Panc1 (cell line): ENCODE measurements at regions not wholly inside any gene's neighbourhood (a gene's known extent, or its start where the extent isn't known, plus 50 kb on each side); places are given as distances from the start of the nearest gene placed in this dataset.

ENCODE experiments used
- ATAC-seq: fragments of 200-7000 bp; cut with Tn5 transposase; 2 replicates; pipeline ENCODE4 v1.9.1; 2020; ENCODE audit warnings: mild to moderate bottlenecking, moderate library complexity
- BruUV-seq: library from RNA; stranded (reverse); fragments of 400-500 nt; replicated peaks from 2 replicates; lab custom pipeline; 2021; lab: Mats Ljungman, UMichigan
- CTCF ChIA-PET: fragments of 300-600 bp; sonication (Branson Sonifier 250); formaldehyde crosslinking; loops from one replicate; lab custom pipeline; 2022; ENCODE audit warnings: antibody characterized with exemption; lab: Charles Lee
- POLR2A ChIA-PET: fragments of 300-600 bp; sonication (Branson Sonifier 250); formaldehyde crosslinking; loops from one replicate; lab custom pipeline; 2022; ENCODE audit warnings: antibody characterized with exemption; lab: Charles Lee
- DNase-seq: peaks from one replicate; pipeline ENCODE4 v3.0.0-alpha.2; 2010; ENCODE audit warnings: low read depth, low spot score
- H3K27ac ChIP-seq: 2 replicates; pipeline ENCODE4 v1.5.1; 2011; ENCODE audit warnings: mild to moderate bottlenecking, low read length, inconsistent platforms
- H3K27me3 ChIP-seq: fragments of 200-500 bp; sonication (Bioruptor generic); 2 replicates; pipeline ENCODE4 v1.6.0; 2014; ENCODE audit warnings: low read length, inconsistent platforms; ENCODE audit not compliant: control insufficient read depth, insufficient read depth
- H3K36me3 ChIP-seq: fragments of 200-500 bp; sonication (Bioruptor generic); 2 replicates; pipeline ENCODE4 v1.5.1; 2014; ENCODE audit warnings: inconsistent platforms, mild to moderate bottlenecking, low read length, moderate library complexity; ENCODE audit not compliant: control insufficient read depth, insufficient read depth
- H3K4me1 ChIP-seq: 2 replicates; pipeline ENCODE4 v1.5.1; 2011; ENCODE audit warnings: inconsistent platforms, mild to moderate bottlenecking, low read length, moderate library complexity; ENCODE audit not compliant: control insufficient read depth, insufficient read depth
- H3K4me3 ChIP-seq, 2 experiments: 2 replicates each; pipeline ENCODE4 v1.5.1; 2011 to 2012; ENCODE audit warnings: low read depth in 2 of 2, low read length in 2 of 2, mild to moderate bottlenecking in 2 of 2, inconsistent platforms in 1 of 2, moderate library complexity in 1 of 2
- H3K9me3 ChIP-seq: fragments of 200-500 bp; sonication (Bioruptor generic); 2 replicates; pipeline ENCODE4 v1.5.1; 2014; ENCODE audit warnings: low read depth, mild to moderate bottlenecking, inconsistent platforms, low read length, moderate library complexity; ENCODE audit not compliant: control insufficient read depth, insufficient read depth
- POLR2AphosphoS5 ChIP-seq: IDR thresholded peaks from 2 replicates; pipeline ENCODE4 v1.6.1; 2012; ENCODE audit warnings: mild to moderate bottlenecking, low read depth, low read length, moderate library complexity
- SIN3A ChIP-seq: IDR thresholded peaks from 2 replicates; pipeline ENCODE4 v1.6.1; 2012; ENCODE audit warnings: low read depth, mild to moderate bottlenecking, low read length, moderate library complexity, borderline replicate concordance; ENCODE audit not compliant: insufficient read depth
- TCF7L2 ChIP-seq: IDR thresholded peaks from 2 replicates; pipeline ENCODE4 v1.6.1; 2011; ENCODE audit warnings: mild to moderate bottlenecking, low read depth, low read length, inconsistent platforms
- in situ Hi-C: cut with HindIII; loops from 2 replicates; pipeline ENCODE4 v1.10.0; 2016; ENCODE audit warnings: low sequenced_read_pairs, low pct_unique_long_range_greater_than_20kb
- intact Hi-C: fragments of 100-400 bp; cut with micrococcal nuclease; formaldehyde crosslinking; loops from one replicate; pipeline ENCODE4 v1.10.0; 2022; ENCODE audit not compliant: unreplicated experiment
- TF ChIP-seq, protein P1 (sequence below), 2 experiments: IDR thresholded peaks; 2 replicates each; pipeline ENCODE4 v1.6.1; 2011 to 2012; ENCODE audit warnings: low read depth in 2 of 2, control low read depth in 1 of 2, low read length in 1 of 2, mild to moderate bottlenecking in 1 of 2, moderate library complexity in 1 of 2; ENCODE audit not compliant: insufficient read depth in 1 of 2
- TF ChIP-seq, protein P2 (sequence below): fragments of 450-650 bp; IDR thresholded peaks from 2 replicates; pipeline ENCODE4 v1.5.1; 2017; ENCODE audit warnings: mild to moderate bottlenecking

DNA sequence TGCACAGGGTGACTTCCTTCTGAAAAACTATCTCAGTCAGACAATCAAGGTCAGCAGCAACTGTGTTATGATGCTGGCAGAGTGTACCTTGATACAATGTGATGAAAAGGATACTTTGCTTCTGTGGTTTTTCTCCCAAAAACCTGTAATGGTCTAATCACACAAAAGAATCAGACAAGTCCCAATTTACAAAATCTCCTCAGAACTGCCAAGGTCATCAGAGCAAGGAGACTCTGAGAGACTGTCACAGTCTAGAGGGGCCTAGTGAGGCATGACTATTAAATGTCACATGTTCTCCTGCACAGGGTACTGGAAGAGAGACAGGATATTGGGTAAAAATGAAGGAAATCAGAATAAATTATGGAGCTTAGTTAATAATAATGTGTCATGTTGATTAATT is 185.4 kb downstream of the ST6GAL2 start:
- intact Hi-C loops = no loop called here
- Histone ChIP-seq H3K4me1 (no peaks in the 10 kb centered on the region), H3K36me3 (no peaks in the 10 kb centered on the region), H3K27ac (no peak overlapping the region), H3K9me3 (no peaks in the 10 kb centered on the region), H3K27me3 (no peaks in the 10 kb centered on the region), H3K4me3 (no peak overlapping the region)
- CTCF ChIA-PET = no interaction called here
- no peak for ATAC-seq
- BruUV-seq = no TSS peak
- in situ Hi-C loops = no loop called here
- POLR2A ChIA-PET = no interaction called here
- DNase-seq = no peak
- TF ChIP-seq, protein P1, sequence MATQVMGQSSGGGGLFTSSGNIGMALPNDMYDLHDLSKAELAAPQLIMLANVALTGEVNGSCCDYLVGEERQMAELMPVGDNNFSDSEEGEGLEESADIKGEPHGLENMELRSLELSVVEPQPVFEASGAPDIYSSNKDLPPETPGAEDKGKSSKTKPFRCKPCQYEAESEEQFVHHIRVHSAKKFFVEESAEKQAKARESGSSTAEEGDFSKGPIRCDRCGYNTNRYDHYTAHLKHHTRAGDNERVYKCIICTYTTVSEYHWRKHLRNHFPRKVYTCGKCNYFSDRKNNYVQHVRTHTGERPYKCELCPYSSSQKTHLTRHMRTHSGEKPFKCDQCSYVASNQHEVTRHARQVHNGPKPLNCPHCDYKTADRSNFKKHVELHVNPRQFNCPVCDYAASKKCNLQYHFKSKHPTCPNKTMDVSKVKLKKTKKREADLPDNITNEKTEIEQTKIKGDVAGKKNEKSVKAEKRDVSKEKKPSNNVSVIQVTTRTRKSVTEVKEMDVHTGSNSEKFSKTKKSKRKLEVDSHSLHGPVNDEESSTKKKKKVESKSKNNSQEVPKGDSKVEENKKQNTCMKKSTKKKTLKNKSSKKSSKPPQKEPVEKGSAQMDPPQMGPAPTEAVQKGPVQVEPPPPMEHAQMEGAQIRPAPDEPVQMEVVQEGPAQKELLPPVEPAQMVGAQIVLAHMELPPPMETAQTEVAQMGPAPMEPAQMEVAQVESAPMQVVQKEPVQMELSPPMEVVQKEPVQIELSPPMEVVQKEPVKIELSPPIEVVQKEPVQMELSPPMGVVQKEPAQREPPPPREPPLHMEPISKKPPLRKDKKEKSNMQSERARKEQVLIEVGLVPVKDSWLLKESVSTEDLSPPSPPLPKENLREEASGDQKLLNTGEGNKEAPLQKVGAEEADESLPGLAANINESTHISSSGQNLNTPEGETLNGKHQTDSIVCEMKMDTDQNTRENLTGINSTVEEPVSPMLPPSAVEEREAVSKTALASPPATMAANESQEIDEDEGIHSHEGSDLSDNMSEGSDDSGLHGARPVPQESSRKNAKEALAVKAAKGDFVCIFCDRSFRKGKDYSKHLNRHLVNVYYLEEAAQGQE (IDR thresholded peaks at IDR 0.05; ENCODE audit: insufficient read depth in 1 of 2, low read depth in 2 of 2, low read length in 1 of 2) = no peak
- TF ChIP-seq POLR2AphosphoS5 (no peak), TCF7L2 (no peak), SIN3A (no peak)
- TF ChIP-seq, protein P2, sequence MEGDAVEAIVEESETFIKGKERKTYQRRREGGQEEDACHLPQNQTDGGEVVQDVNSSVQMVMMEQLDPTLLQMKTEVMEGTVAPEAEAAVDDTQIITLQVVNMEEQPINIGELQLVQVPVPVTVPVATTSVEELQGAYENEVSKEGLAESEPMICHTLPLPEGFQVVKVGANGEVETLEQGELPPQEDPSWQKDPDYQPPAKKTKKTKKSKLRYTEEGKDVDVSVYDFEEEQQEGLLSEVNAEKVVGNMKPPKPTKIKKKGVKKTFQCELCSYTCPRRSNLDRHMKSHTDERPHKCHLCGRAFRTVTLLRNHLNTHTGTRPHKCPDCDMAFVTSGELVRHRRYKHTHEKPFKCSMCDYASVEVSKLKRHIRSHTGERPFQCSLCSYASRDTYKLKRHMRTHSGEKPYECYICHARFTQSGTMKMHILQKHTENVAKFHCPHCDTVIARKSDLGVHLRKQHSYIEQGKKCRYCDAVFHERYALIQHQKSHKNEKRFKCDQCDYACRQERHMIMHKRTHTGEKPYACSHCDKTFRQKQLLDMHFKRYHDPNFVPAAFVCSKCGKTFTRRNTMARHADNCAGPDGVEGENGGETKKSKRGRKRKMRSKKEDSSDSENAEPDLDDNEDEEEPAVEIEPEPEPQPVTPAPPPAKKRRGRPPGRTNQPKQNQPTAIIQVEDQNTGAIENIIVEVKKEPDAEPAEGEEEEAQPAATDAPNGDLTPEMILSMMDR = no peak

DNA sequence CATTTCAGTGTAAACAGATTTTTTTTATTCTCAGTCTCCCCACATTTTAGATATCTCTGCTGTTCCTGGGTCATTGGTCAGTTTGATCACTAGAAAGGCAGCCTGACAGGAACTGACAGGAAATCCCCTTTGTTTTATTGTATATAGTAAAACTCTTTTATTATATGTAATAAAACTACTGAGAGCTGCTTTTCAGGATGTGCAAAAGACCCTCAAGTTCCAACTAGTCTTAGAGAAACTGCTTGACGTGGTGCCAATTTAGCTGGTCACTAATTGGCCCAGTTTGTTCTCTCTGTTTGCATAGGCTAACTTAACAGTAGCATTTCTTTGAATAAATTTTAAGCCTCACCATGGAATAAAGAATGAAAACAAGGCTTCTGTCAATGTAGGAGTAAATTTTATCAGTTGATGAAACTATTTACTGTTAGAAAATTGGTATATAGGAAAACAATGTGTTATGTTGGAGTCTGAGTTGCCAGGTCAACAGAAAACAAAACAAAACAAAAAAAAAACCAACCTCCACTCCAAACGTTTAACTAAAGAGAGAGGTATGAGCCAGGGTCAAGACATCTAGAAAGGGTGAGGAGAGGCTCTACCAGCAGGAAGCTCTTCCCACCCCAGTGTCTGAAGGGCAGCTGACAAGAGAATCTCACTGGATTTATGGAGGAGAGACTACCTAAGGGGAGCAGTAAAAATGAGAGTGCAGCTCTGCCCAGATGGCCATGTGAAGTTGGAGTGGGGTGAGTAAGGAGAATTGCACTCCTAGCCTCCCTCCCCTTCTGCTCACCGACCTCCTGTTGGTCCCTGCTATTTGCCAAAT is 184.6 kb downstream of the ST6GAL2 start:
- POLR2A ChIA-PET = no interaction called here
- H3K27ac ChIP-seq = no peak overlapping the region
- no peak overlapping the region for H3K4me3 ChIP-seq
- H3K9me3 ChIP-seq = no peaks in the 10 kb centered on the region
- TF ChIP-seq SIN3A = no peak
- no peak for TF ChIP-seq TCF7L2
- TF ChIP-seq, protein P2 = no peak
- TF ChIP-seq, protein P1 (IDR thresholded peaks at IDR 0.05; ENCODE audit: insufficient read depth in 1 of 2, low read depth in 2 of 2, low read length in 1 of 2) = no peak
- no peak for TF ChIP-seq POLR2AphosphoS5
- BruUV-seq = no TSS peak
- CTCF ChIA-PET = no interaction called here
- in situ Hi-C loops = no loop called here
- H3K36me3 ChIP-seq = no peaks in the 10 kb centered on the region
- no peak for ATAC-seq
- intact Hi-C loops = no loop called here
- no peaks in the 10 kb centered on the region for H3K27me3 ChIP-seq
- no peaks in the 10 kb centered on the region for H3K4me1 ChIP-seq
- DNase-seq = no peak
